HG02870 (cell line): ENCODE measurements at regions not wholly inside any gene's neighbourhood (a gene's known extent, or its start where the extent isn't known, plus 50 kb on each side); places are given as distances from the start of the nearest gene placed in this dataset.
"Not testable (repeated sequence)": the region's sequence is repeated elsewhere in the genome, so short reads cannot be mapped to it uniquely, and the experiment has no call there.

Experiments used
- ATAC-seq: cut with Tn5 transposase; IDR thresholded peaks from one replicate; pipeline ENCODE4 v1.9.1; 2021; ENCODE audit warnings: mild to moderate bottlenecking, moderate library complexity; ENCODE audit not compliant: unreplicated experiment

DNA sequence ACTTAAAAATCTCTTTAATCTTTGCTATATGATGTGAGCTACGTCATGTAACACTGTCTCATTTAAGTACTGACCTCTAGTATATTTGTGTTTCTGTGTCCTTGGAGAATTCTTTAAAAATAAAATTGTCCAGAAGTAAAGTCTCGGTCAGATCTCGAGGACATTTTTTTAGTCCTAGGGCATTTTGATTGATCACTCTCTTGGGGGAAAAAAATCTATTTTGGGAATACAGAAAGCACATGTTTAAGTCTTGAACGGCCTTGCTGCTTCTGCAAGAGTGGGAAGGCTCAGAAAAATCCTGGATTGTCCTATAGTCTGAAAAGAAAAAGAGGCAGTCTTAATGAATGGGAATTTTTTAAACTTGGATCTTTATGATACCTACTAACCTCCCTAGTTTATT is 234.3 kb downstream of the UTRN start:
- ATAC-seq, result no peak

- ATAC-seq, result no peak
Measured at GRCh38 chr6:144528743-144529425, 243.7 kb downstream of the UTRN start.

DNA sequence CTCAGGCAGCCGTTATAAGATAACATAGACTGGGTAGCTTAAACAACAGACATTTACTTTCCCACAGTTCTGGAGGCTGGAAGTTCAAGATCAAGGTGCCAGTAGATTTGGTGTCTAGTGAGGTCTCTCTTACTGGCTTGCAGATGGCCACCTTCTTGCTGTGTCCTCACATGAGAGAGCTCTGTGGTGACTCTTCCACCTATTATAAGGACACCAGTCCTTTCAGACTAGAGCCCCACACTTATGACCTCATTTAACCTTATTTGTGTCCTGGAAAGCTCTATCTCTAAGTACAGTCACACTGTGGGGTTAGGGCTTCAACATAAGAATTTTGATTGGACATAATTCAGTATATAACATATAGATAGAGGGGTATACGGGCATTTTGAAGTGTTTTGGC is 245.0 kb downstream of the UTRN start:
- no peak for ATAC-seq

DNA sequence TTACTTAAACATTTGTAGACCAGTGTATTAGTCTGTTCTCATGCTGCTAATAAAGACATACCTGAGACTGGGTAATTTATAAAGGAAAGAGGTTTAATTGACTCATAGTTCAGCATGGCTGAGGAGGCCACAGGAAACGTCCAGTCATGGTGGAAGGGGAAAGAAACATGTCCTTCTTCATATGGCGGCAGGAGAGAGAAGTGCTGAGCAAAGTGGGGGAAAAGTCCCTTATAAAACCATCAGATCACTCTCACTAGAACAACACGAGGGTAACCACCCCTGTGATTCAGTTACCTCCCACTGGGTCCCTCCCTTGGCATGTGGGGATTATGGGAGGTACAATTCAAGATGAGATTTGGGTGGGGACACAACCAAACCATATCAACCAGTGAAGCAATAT is 247.1 kb downstream of the UTRN start:
- not testable (repeated sequence) for ATAC-seq

DNA sequence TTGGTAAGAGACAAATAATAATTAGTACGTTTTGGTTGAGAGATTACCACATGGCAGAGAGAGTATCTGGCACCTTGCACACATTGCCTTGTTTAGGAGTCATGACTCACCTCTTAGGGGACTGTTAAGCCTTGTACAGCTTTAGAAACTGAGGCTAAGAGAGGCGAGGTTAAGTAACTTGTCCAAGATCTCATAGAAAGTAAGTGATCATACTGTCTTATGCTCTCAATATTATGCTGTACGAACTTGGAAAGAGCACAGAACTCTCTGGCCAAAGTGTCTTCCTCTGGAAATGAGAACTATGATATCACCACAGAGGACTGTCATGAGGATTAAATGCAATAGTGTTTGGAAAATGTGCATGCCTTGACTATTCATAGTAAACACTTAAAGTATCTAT is 249.0 kb downstream of the UTRN start:
- no peak for ATAC-seq

DNA sequence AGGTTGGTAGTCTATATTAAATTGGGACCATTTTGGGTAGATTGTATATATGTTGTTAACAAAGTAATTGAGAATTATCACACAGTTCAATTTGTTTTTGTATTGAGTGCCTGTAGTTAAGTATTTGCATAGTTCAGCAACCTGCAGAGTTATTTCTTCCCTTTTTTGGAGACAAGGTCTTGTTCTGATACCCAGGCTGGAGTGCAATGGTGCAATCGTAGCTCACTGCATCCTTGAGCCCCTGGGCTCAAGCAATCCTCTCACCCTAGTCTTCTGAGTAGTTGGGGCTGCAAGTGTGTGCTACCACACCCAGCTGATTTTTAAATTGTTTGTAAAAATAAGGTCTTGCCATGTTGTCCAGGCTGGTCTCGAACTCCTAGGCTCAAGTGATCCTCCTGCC is 250.5 kb downstream of the UTRN start:
- ATAC-seq, result no peak

GRCh38 chr6:144536079-144536478 is 250.9 kb downstream of the UTRN start:
- ATAC-seq, result peak; percentile 59

DNA sequence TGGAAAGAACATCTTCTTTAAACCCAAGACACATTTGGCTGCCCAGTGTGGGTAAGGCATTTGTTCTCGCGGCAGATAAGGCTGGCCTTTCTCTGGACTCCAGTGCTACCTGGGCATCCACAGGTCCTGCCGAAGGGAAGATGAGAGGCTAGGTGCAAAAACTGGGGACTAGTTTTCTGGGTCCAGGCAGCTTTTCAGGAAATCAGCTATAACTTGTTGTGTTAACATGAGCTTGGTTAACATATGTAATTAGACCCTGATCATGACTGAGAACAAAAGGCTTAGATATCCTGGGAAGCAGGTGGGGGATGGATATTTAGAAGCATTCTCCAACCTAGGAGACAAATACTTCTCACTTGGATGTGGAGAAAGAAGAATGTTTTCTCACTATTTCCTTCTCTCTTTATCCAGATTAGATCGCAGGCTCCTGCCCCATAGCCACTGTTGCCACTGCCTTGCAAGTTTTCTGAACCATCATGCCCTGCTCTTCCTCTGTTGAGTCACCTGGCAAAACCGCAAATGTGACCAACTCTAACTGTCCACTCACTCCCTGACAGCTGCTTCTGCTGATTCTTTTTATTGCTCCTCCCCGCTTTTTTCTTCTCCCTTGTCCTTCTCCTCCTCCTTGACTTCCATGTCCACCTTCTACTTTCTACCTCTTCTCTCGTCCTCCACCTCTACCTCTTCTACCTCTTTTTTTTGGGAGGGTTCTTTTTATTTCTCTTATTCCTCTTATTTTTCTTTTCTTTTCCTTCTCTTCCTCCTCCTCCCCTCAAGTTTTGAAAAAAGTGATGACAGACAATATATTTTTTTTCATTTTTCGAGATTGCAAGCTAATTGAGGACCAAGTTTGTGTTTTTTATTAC is 258.1 kb downstream of the UTRN start:
- ATAC-seq, result no peak

- ATAC-seq, result peak; percentile 92
Measured at GRCh38 chr6:144544266-144544830, 259.2 kb downstream of the UTRN start.

- ATAC-seq, result no peak
Measured at GRCh38 chr6:144546807-144547206, 261.7 kb downstream of the UTRN start.

DNA sequence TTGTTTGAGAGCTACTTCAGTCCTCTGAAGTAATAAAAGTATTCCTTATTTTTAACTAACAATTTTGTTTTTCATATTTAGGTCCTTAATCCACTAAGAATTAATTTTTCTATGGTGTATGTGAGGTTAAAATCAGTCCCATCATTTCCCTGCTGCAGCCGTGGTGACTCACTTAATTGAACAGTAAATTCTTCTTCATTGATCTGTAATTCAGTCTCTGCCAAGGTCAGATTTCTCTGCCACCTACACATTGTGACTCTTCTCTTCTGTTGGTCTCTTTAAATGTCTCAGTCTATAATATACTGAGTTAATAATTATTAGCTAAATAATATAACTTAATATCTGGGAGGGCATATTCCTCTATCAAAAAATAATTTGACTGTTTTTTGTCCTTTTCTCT is 262.3 kb downstream of the UTRN start:
- no peak for ATAC-seq

DNA sequence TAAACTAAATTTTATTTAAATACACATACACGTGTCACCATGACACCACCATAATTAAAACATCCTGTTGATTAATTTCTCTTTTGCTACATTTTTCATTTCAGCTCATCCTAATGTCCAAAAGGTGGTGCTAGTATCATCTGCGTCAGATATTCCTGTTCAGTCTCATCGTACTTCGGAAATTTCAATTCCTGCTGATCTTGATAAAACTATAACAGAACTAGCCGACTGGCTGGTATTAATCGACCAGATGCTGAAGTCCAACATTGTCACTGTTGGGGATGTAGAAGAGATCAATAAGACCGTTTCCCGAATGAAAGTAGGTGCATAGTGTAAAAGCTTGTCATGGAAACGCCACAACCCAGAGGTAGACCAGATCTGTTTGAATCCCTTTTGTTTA is 263.4 kb downstream of the UTRN start:
- ATAC-seq, result no peak

DNA sequence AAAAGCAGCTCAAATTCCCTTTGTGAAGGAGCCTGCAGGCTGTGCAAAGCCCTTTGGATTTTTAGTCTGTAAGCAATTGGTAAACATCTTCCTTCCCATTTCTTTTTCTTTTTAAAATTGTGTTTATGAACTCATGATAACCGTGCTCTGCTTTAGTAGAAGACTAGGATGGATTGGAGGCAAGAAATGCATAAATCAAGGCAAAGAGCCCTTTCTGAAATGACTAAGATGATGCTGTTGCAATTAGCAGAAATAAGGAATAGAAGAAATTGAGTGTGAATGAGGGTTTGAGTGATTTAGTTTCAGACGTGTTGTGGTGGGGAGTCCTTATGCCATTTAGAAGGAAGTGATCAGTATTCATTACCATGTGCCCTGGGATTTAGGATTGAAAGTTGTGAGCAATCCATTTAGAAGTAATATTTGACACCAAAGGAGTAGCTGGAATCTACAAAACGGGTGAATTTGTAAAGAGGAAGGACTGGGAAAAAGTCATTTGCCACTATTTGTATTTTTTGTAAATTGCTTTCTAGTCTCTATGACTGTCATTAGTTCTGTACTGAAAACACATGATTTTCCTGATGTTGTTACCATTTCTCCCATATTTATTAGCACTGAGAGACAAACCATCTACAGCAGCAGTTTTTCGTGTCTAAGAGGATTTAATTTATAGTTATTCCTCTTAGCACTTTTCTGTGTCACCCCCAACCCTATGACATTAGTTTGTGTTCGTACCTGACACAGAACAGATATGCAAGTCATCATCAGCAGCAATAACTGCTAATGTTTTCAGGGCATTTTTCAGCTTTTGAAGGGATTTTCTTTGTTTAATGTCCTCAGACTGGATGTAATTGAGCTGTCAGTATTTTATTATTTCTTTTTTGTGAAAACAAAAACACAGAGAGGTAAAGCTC is 265.0 kb downstream of the UTRN start:
- no peak for ATAC-seq

DNA sequence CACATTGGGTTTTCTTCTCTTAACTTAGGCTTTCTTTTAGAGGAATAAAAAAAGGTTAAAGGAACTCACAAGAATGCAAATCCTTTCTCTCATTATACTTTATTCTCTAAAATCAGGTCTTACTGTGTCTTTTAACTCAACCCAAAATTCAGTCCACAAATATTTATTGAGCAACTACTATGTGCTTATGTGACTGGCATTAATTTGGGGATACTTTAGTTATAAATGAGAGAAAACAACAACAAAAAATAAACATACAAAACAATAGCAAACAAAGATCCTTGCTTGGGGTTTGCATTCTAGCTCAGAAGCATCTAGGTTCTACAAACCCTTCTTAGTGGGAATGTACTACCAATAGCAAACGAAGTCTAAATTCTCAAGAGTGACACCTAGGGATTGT is 266.2 kb downstream of the UTRN start:
- ATAC-seq, result no peak

- no peak for ATAC-seq
Measured at GRCh38 chr6:144555066-144555465, 269.9 kb downstream of the UTRN start.

DNA sequence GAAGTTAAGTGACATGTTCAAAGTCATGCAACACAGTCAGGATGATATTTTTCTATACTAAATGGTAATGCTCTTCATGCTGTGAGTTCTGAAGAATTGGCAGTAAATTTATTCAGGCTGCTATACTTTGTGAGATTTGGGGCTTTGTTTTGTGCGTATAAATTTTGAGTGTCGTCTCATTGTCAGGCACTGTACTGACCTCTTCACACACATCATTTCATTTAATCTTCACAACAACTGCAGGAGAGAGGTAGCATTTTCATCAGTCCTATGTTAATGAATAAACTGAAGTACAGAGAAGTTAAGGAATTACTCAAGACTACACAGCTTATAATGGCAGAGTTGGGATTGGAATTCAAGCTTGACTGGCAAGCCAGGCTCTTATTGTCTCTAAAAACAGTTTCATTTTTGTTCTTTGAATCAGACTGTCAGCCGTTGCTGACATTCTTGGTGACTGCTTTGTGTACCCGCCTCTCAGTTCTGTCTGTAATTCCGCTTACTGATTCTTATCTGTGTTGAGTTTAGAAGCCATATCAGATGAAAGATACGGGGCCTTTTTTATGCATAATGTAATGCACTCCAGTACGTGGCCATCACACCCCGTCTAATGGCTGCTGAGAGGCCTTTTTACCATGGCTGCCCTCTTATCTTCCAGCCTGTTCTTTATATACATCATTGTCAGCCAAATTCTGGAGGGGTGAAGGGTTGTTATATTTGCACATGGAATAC is 274.9 kb downstream of the UTRN start:
- no peak for ATAC-seq

- ATAC-seq, result no peak
Measured at GRCh38 chr6:144561455-144562043, 276.4 kb downstream of the UTRN start.

- ATAC-seq, result no peak
Measured at GRCh38 chr6:144564202-144564601, 279.1 kb downstream of the UTRN start.

GRCh38 chr6:144566868-144567615 is 281.9 kb downstream of the UTRN start:
- no peak for ATAC-seq
